ENCODE measurements at regions not wholly inside any gene's neighbourhood (a gene's known extent, or its start where the extent isn't known, plus 50 kb on each side); places are given as distances from the start of the nearest gene placed in this dataset.

DNA sequence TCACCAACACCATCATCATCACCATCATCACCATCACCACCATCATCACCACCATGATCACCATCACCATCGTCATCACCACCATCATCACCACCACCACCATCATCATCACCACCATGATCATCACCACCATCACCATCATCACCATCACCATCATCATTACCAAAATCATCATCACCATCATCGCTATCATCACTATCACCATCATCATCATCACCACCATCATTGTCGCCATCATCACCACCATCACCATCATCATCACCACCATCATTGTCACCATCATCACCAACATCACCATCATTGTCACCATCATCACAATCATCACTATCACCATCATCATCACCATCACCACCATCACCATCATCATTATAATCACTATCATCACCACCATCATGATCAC lies 893.5 kb downstream of the TBC1D22A start:
- TF ChIP-seq POLR2AphosphoS5 (IDR thresholded peaks at IDR 0.05) (no peak), POLR2A (IDR thresholded peaks at IDR 0.05) (no peak), EP300 (IDR thresholded peaks at IDR 0.05) (no peak)
- TF ChIP-seq, protein P1, sequence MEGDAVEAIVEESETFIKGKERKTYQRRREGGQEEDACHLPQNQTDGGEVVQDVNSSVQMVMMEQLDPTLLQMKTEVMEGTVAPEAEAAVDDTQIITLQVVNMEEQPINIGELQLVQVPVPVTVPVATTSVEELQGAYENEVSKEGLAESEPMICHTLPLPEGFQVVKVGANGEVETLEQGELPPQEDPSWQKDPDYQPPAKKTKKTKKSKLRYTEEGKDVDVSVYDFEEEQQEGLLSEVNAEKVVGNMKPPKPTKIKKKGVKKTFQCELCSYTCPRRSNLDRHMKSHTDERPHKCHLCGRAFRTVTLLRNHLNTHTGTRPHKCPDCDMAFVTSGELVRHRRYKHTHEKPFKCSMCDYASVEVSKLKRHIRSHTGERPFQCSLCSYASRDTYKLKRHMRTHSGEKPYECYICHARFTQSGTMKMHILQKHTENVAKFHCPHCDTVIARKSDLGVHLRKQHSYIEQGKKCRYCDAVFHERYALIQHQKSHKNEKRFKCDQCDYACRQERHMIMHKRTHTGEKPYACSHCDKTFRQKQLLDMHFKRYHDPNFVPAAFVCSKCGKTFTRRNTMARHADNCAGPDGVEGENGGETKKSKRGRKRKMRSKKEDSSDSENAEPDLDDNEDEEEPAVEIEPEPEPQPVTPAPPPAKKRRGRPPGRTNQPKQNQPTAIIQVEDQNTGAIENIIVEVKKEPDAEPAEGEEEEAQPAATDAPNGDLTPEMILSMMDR (IDR thresholded peaks at IDR 0.05), result no peak
